ENCODE measurements at regions not wholly inside any gene's neighbourhood (a gene's known extent, or its start where the extent isn't known, plus 50 kb on each side); places are given as distances from the start of the nearest gene placed in this dataset.
"Not testable (repeated sequence)": the region's sequence is repeated elsewhere in the genome, so short reads cannot be mapped to it uniquely, and the experiment has no call there.

- DNase-seq, result no peak
Observed at GRCh38 chr18:66994790-66995189, 390.9 kb upstream of the CDH19 start.

- no peak for DNase-seq
Observed at GRCh38 chr18:66993492-66993891, 389.6 kb upstream of the CDH19 start.

DNA sequence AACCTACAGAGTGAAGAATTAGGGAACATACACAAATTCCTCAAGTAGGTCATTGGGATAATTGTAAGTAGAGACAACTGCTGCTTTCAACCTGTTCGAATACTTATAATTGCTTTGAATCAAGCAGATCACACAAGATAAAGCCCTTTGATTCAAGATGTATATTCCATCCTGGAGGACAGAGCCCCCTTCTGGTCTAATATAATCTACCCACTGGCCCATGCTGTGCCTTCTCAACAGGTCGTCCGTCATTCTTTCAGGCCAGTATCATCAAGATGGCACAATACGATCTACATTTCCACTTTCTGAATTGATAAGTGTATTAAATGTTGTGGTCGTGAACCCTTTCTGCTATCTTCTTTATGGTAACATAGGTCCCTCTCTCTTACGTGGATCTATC, 387.0 kb upstream of the CDH19 start:
- no peak for DNase-seq

GRCh38 chr18:66979009-66979408, 375.1 kb upstream of the CDH19 start:
- DNase-seq, result no peak

DNA sequence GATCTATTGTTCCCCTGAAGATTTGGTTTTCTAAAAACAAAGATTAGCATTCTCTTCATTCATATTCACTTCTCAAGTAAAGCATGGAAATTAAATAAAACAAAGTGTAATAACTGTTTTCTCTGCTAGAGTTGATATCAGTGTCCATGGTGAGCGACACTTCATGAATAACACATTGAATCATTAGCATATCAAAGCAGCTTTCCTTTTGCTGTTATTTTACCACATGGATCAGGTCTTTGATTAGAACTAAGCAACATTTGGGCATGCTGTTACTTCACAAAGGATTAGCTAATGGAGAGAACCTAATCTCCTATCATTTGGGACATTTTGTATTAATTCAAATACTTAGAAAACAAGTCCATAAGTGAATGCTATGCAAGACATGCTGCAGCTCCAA, 368.8 kb upstream of the CDH19 start:
- DNase-seq, result no peak

DNA sequence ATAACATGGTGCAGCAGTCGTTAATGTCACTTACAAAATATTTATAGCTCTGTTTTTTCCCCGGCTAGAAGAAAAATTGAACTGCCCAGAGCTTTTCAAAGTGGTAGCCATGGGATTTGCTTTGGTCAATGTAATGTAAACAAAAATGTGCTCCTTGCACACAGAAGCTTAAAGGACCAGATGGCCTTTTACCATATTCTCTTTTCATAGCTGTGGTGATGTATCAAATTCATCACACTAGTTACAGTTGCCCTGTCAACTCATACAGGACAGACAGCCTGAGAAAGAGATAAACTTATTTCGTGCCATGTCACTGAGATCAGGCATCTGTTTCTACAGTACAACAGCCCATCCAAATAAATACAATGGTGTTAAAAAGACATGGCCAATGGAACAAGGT, 368.1 kb upstream of the CDH19 start:
- DNase-seq, result no peak

DNA sequence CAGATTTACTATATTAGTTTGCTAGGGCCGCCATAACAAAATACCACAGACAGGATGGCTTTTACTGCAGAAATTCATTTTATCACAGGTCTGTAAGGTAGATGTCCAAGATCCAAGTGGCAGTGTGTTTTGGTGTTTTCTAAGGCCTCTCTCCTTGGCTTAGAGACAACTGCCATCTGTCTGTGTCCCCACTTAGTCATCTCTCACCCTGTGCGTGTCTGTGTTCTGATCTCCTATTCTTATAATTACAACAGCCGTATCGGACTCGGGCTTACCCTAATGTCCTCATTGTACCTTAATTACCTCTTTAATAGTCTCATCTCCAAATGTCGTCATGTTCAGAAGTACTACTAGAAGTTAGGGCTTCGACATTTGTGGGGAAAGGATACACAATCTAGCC, 362.3 kb upstream of the CDH19 start:
- no peak for DNase-seq

DNA sequence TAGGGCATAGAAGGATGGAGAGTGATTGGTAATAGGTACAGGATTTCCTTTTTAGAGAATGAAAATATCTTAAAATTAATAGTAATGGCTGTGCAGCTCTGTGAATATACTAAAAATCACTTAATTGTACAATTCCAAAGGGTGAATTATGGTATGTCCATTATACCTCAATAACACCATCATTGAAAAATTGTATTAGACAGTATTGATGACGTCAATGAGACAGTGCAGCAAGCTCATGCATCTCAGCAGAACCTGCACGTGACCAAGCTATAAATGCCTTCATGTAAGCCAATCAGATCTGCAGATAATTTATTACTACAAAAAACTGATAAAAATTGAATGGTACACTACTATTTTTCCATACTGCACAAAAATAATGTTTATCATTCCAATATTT, 354.4 kb upstream of the CDH19 start:
- no peak for DNase-seq

- DNase-seq, result no peak
Observed at GRCh38 chr18:66951750-66952149, 347.9 kb upstream of the CDH19 start.

DNA sequence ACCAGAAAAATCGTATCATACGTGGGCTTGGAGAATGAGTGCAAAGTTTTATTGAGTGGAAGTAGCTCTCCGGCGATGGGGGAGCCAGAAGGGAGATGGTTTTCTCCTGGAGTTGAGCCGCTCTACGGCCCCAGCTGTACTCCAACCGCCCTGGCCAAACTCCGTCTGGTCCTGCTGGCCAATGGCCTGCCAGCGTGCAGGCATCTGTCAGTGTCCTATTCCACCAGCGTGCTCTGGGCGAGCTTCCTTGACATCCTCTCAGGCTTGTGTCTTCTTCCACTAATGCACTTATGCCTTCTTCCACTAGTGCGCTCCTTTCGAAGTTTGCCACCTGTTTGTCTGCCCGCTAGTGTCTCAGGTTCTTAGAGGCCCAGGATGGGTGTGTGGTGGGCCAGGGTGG, 345.5 kb upstream of the CDH19 start:
- no peak for DNase-seq

DNA sequence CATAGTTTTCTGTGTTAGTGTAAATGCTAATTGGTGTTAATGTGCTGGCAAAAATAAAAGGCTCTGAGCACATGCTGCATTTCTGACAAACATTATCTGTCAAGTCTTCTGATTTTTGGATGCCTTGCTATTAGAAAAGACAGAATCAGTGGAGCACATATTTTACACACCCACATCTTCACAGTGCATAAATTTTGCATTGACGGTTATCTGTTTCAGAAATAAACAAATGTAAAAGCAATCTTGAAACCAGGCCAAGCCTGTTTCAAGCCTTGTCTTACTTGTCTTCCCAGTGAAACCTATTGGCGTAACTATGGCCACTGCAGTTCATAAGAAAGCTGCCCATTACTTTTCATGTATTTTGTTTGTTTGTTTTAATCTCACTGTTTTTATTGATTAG, 333.7 kb upstream of the CDH19 start:
- DNase-seq, result no peak

DNA sequence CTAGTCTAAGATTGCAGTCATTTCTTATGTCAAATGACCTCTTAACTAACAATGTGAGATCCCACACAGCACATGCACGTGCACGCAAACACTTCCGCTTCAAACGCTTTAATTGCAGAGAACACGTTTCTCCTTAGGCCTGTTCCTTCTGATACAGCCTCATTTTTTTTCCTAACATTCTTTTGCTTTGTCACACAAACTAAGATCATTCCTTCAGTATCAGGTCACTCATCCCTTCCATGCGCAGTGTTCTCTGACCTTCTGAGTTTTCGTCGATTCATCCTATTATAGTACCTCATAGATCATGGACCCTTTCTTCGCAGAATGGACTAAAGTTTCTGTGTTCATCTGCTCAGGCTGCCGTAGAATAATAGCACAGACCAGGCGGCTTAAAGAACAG, 327.1 kb upstream of the CDH19 start:
- DNase-seq, result no peak

DNA sequence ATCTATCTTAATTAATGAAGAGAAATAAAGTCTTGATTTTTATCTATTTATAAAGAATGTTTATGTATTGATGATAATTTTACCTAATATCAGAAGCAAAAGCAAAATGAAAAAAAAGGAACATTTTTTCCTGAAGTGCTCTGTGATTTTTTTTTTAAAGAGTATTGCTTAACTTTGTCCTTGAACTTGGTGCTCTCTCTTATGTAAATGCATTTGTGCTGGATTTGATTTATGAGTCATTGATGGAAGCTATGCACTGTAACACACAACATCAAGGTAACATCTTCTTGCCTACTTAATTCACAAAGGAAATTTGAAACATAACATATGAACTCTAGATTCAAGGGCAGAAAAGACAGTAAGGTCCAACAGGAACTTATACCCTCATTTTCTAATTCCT, 312.9 kb upstream of the CDH19 start:
- no peak for DNase-seq

GRCh38 chr18:66900837-66901236, 296.9 kb upstream of the CDH19 start:
- no peak for DNase-seq

DNA sequence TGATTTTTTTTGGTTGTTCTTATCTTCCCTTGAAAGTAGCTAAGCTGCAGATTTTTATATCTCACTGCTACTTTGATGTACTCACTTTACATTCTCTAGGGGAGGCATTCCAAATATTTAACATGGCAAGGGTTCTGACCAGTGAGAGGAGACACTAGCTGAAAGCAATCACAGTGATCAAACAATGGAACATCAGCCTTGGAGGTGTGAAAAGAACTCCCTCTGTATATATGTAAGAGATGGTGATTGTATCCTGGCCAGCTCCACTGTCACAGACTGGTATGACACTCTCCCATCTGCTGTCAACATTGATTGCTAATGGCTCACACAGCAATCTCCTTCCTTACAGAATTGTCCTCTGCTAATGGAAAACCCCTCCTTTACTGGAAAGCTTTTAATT, 291.7 kb upstream of the CDH19 start:
- DNase-seq, result no peak

- DNase-seq, result no peak
Observed at GRCh38 chr18:66894851-66895250, 291.0 kb upstream of the CDH19 start.

GRCh38 chr18:66892388-66892787, 288.5 kb upstream of the CDH19 start:
- DNase-seq, result not testable (repeated sequence)

DNA sequence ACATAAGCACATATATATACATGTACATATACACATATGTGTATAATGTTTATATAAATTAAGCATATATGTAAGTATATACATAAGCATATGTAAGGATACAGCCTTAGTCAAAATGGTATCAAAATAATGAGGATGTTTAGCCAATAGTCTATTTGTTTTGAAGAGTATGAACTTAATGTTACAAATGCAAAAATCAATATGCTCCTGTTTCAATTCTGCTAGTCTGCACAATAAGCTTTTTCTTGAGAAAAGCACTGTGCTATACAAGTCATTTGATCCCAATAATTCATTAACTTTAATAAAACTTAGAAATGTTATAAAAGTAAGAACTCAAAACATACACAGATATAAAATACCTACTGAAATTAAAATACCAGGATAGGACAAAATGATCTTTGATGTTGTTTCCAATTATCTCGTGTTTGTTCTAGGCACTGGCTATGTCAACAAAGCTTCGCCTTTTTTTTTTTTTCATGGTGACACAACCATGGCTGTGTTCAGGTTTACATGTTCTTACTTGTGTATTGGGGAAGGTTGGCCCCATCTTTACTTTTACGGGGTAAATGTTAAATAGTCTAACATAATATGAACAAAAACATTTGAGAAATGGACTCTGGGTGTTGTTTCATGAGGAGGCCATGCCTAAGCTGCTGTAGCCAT, 271.1 kb upstream of the CDH19 start:
- DNase-seq, result no peak

GRCh38 chr18:66874375-66874774, 270.5 kb upstream of the CDH19 start:
- no peak for DNase-seq

GRCh38 chr18:66873899-66874298, 270.0 kb upstream of the CDH19 start:
- DNase-seq, result peak; percentile 55

- peak; percentile 53 for DNase-seq
Observed at GRCh38 chr18:66872277-66872676, 268.4 kb upstream of the CDH19 start.

DNA sequence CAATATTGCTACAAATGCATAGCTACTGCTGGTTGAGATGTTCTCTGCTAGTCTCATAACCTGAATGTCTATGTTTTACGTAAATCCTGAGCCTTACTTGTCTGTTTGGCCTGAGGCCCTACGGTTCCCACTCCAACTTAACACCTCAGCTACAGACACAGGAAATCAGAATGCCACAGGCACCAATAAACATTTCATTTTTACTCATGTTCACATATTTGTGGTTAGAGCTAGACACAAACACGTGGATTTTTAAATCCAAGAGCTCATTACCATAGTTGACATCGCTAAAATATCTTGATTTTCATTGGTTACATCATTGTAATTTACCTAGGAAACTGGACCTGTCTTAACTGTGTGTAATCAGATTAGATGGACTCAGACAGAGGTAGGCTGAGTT, 263.8 kb upstream of the CDH19 start:
- DNase-seq, result no peak

DNA sequence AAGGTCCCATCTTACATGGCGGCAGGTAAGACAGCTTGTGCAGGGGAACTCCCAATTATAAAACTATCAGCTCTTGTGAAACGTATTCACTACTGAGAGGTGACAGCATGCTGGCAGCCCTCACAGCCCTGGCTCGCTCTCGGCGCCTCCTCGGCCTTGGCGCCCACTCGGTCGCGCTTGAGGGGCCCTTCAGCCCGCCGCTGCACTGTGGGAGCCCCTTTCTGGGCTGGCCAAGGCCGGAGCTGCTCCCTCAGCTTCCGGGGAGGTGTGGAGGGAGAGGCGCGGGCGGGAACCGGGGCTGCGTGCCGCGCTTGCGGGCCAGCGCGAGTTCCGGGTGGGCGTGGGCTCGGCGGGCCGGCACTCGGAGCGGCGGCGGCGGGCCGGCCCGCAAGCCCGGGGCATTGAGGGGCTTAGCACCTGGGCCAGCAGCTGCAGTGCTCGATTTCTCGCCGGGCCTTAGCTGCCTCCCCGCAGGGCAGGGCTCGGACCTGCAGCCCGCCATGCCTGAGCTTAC, 262.6 kb upstream of the CDH19 start:
- not testable (repeated sequence) for DNase-seq

DNA sequence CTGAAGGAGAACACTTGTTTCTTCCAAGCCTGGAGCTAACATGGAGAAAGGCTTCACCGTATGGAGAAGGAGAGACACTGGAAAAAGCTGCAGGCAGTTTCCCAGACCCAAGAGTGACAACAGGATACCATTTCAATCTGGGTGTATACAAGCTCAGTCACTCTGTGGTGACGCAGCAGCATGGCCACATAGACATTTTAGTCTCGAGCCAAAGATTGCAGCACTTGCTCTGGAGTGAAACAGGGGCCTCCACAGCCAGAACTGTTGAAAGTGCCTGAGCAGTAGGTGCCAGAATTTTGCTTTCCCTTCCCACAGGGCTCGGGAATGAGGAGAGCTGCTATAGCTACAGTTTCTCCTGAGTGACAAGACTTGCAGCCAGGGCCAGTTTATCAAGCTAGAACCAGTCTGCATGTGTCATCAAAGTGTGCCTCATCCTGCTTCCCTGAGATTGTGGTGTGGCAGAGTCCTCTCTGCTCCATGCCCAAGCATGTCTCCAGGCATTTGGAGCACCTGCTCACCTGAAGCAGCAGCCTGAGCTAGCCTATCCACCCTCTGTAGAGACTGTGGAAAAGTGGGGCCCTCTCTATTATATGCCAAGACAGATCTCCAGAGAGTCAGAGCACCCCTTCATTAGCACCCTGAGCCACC, 234.6 kb upstream of the CDH19 start:
- no peak for DNase-seq

DNA sequence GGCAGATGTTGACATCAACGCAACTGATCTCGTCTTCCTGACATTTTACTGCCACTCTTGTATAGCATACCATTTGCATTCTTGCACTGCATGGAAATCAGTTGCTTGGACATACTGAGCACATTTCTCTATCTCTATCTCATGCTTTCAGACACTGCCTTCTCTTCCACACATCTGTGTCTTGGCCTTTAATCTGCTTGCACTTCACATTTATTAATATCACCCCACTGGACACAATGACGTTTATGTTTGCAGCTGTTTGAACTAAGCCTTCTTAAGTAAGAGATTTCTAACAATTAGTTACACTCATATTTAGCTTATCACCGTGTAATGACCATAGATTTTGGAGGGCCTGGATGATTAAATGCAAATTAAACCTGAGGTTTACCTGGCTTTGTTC, 229.8 kb upstream of the CDH19 start:
- DNase-seq, result no peak
